ENCODE measurements at regions not wholly inside any gene's neighbourhood (a gene's known extent, or its start where the extent isn't known, plus 50 kb on each side); places are given as distances from the start of the nearest gene placed in this dataset.

DNA sequence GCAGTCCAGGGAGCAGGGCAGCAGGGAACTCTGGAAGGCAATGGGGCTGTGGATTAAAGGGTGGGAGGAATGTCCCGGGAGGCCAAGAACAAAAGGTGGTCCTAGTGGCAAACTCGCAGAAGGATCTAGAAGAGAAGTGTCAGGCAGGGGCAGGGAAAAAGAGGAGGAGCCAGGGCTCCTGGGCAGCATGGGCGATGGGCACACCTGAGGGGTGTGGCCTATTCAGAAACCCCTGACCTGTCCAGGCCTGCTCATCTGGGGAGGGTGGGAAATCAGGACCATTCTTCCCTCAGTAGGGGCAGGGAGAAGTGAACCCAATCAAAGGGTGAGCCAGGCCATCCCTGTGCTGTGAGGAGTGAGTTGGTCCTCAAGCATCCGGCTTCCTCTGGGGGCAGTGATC, 108.6 kb downstream of the TRIM29 start:
- DNase-seq: peak; percentile 8
- WGBS (ENCODE audit: extremely low coverage, insufficient read length, low lambda C conversion rate): no CpG with 5 or more reads among the region's 4 CpGs
- Histone ChIP-seq H3K79me1 (ENCODE audit: insufficient read depth, low read depth, low read length, poor library complexity, severe bottlenecking) (no peaks in the 10 kb centered on the region), H3K27me3 (ENCODE audit: insufficient read depth, low read length) (no peaks in the 10 kb centered on the region; the same call in 1 of the 2 replicates), H2AFZ (ENCODE audit: low read length) (no peak overlapping the region), H3K79me2 (ENCODE audit: insufficient read depth, low read length) (no peaks in the 10 kb centered on the region), H4K5ac (ENCODE audit: insufficient read length, low read depth, low read length) (no peak overlapping the region), H2BK120ac (ENCODE audit: low read depth, low read length, poor library complexity, severe bottlenecking) (no peak overlapping the region), H3K14ac (ENCODE audit: insufficient read depth, low read length) (no peak overlapping the region), H2BK20ac (ENCODE audit: low read depth, low read length, poor library complexity, severe bottlenecking) (no peak overlapping the region), H3K27ac (ENCODE audit: insufficient read length, low read depth, low read length) (no peak overlapping the region), H3K4ac (ENCODE audit: low read depth, low read length) (no peak overlapping the region), H3K23ac (ENCODE audit: insufficient read length, low read depth, low read length) (no peak overlapping the region), H3K4me1 (ENCODE audit: insufficient read depth, low read length) (no peaks in the 10 kb centered on the region), H2AK5ac (ENCODE audit: insufficient read length, low read length) (no peak overlapping the region), H4K91ac (ENCODE audit: insufficient read length, low read depth, low read length) (no peak overlapping the region), H2BK15ac (ENCODE audit: low read depth, low read length) (no peak overlapping the region), H2BK12ac (ENCODE audit: insufficient read length, low read depth, low read length) (no peak overlapping the region), H3T11ph (ENCODE audit: low read length) (no peak overlapping the region), H3K23me2 (ENCODE audit: insufficient read length, low read depth, low read length, poor library complexity, severe bottlenecking) (no peaks in the 10 kb centered on the region), H3K9ac (ENCODE audit: extremely low read depth, insufficient read length, low read length) (no peak overlapping the region), H2BK5ac (ENCODE audit: insufficient read length, low read length) (no peak overlapping the region), H4K8ac (replicated peaks; ENCODE audit: insufficient read length, low read depth, low read length) (no peak overlapping the region), H3K9me3 (ENCODE audit: control insufficient read depth, low read depth, low read length) (no peaks in the 10 kb centered on the region), H3K56ac (ENCODE audit: insufficient read length, low read depth, low read length) (no peak overlapping the region), H3K18ac (ENCODE audit: insufficient read length, low read depth, low read length) (no peak overlapping the region), H4K20me1 (ENCODE audit: control insufficient read depth, insufficient read depth, insufficient read length) (no peaks in the 10 kb centered on the region), H3K4me2 (ENCODE audit: insufficient read depth, insufficient read length, low read length) (no peak overlapping the region)
- no peak overlapping the region for H3K27ac Mint-ChIP-seq
- no peak overlapping the region for H3K4me3 Mint-ChIP-seq
- H3K36me3 Mint-ChIP-seq (ENCODE audit: insufficient read depth in 1 of 3, low read depth in 3 of 3): no peaks in the 10 kb centered on the region; a peak in 1 of 7 replicates
- peaks cover 27% of the 10 kb centered on the region for H3K27me3 Mint-ChIP-seq (ENCODE audit: low read depth)
- peaks cover 37 to 55% of the 10 kb centered on the region in 2 experiments for H3K4me1 Mint-ChIP-seq
- no peaks in the 10 kb centered on the region for H3K9me3 Mint-ChIP-seq
- TF ChIP-seq, protein P1, sequence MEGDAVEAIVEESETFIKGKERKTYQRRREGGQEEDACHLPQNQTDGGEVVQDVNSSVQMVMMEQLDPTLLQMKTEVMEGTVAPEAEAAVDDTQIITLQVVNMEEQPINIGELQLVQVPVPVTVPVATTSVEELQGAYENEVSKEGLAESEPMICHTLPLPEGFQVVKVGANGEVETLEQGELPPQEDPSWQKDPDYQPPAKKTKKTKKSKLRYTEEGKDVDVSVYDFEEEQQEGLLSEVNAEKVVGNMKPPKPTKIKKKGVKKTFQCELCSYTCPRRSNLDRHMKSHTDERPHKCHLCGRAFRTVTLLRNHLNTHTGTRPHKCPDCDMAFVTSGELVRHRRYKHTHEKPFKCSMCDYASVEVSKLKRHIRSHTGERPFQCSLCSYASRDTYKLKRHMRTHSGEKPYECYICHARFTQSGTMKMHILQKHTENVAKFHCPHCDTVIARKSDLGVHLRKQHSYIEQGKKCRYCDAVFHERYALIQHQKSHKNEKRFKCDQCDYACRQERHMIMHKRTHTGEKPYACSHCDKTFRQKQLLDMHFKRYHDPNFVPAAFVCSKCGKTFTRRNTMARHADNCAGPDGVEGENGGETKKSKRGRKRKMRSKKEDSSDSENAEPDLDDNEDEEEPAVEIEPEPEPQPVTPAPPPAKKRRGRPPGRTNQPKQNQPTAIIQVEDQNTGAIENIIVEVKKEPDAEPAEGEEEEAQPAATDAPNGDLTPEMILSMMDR (conservative IDR thresholded peaks at IDR 0.05): no peak
